MCF 10A (cell line): ENCODE measurements at regions not wholly inside any gene's neighbourhood (a gene's known extent, or its start where the extent isn't known, plus 50 kb on each side); places are given as distances from the start of the nearest gene placed in this dataset.

Source experiments
- BruUV-seq: library from RNA; stranded (reverse); fragments of 400-500 nt; replicated peaks from 2 replicates; lab custom pipeline; 2021; lab: Mats Ljungman, UMichigan
- CTCF ChIA-PET: fragments of 300-600 bp; sonication (Branson Sonifier 250); formaldehyde crosslinking; extraction: SDS; loops from one replicate; lab custom pipeline; 2021; ENCODE audit warnings: antibody characterized with exemption, inconsistent platforms; lab: Yijun Ruan, JAX
- POLR2A ChIA-PET: fragments of 300-600, 350-650 bp; sonication (Branson Sonifier 250); formaldehyde crosslinking; extraction: SDS; loops from one replicate; lab custom pipeline; 2020; ENCODE audit warnings: antibody characterized with exemption, inconsistent platforms; lab: Yijun Ruan, JAX
- DNase-seq: peaks from one replicate; pipeline ENCODE4 v3.0.0-alpha.2; 2018; ENCODE audit not compliant: unreplicated experiment
- H3K27ac Mint-ChIP-seq: one replicate; pipeline ENCODE4 v1.8.0; 2022; ENCODE audit warnings: mild to moderate bottlenecking, low read depth, mixed read lengths; ENCODE audit not compliant: unreplicated experiment
- H3K27me3 Mint-ChIP-seq: one replicate; pipeline ENCODE4 v1.8.0; 2022; ENCODE audit warnings: mixed read lengths; ENCODE audit not compliant: insufficient read depth, unreplicated experiment
- H3K36me3 Mint-ChIP-seq: one replicate; pipeline ENCODE4 v1.8.0; 2022; ENCODE audit warnings: mild to moderate bottlenecking, moderate library complexity, mixed read lengths; ENCODE audit not compliant: insufficient read depth, unreplicated experiment
- H3K4me1 Mint-ChIP-seq: one replicate; pipeline ENCODE4 v1.8.0; 2022; ENCODE audit warnings: mixed read lengths; ENCODE audit not compliant: insufficient read depth, unreplicated experiment
- H3K4me3 Mint-ChIP-seq: one replicate; pipeline ENCODE4 v1.8.0; 2022; ENCODE audit warnings: mild to moderate bottlenecking, moderate library complexity, mixed read lengths; ENCODE audit not compliant: unreplicated experiment
- H3K9me3 Mint-ChIP-seq: one replicate; pipeline ENCODE4 v1.8.0; 2022; ENCODE audit warnings: mixed read lengths; ENCODE audit not compliant: unreplicated experiment
- CTCF ChIP-seq: fragments of 200-600 bp; IDR thresholded peaks from one replicate; pipeline ENCODE4 v1.8.0; 2022; ENCODE audit warnings: antibody characterized with exemption, mild to moderate bottlenecking; ENCODE audit not compliant: unreplicated experiment
- intact Hi-C: fragments of 100-400 bp; cut with micrococcal nuclease; formaldehyde crosslinking; loops from 2 replicates; pipeline ENCODE4 v1.14.1; 2022

GRCh38 chr12:98058213-98058612 is 457.2 kb upstream of the TMPO start:
- Mint-ChIP-seq H3K4me3 (no peak overlapping the region), H3K9me3 (no peaks in the 10 kb centered on the region), H3K4me1 (no peaks in the 10 kb centered on the region), H3K36me3 (no peaks in the 10 kb centered on the region), H3K27ac (no peak overlapping the region), H3K27me3 (no peaks in the 10 kb centered on the region)
- no peak for TF ChIP-seq CTCF
- intact Hi-C loops = no loop called here
- CTCF ChIA-PET = interaction anchor here (0.8 kb wide), 1 partner anchor 46 kb away, joined by 4 read pairs; no protein-coding TSS in a partner anchor
- BruUV-seq = no TSS peak
- DNase-seq = no peak
- POLR2A ChIA-PET = no interaction called here

GRCh38 chr12:98058838-98059237 is 456.6 kb upstream of the TMPO start:
- intact Hi-C loops = no loop called here
- TF ChIP-seq CTCF = no peak
- ChIA-PET CTCF (no interaction called here), POLR2A (no interaction called here)
- no TSS peak for BruUV-seq
- no peak for DNase-seq
- H3K36me3 Mint-ChIP-seq = no peaks in the 10 kb centered on the region
- H3K27me3 Mint-ChIP-seq = no peaks in the 10 kb centered on the region
- H3K27ac Mint-ChIP-seq = no peak overlapping the region
- no peaks in the 10 kb centered on the region for H3K4me1 Mint-ChIP-seq
- H3K9me3 Mint-ChIP-seq = no peaks in the 10 kb centered on the region
- no peak overlapping the region for H3K4me3 Mint-ChIP-seq

GRCh38 chr12:98059659-98060343 is 455.6 kb upstream of the TMPO start:
- no peak overlapping the region for H3K4me3 Mint-ChIP-seq
- H3K4me1 Mint-ChIP-seq = no peaks in the 10 kb centered on the region
- no TSS peak for BruUV-seq
- H3K27me3 Mint-ChIP-seq = no peaks in the 10 kb centered on the region
- TF ChIP-seq CTCF = no peak
- intact Hi-C loops = no loop called here
- no peak overlapping the region for H3K27ac Mint-ChIP-seq
- no peaks in the 10 kb centered on the region for H3K36me3 Mint-ChIP-seq
- no peak for DNase-seq
- CTCF ChIA-PET = interaction anchor here (0.7 to 0.8 kb wide), 2 partner anchors 56 to 95 kb away, joined by 3 read pairs; no protein-coding TSS in a partner anchor
- POLR2A ChIA-PET = no interaction called here
- H3K9me3 Mint-ChIP-seq = no peaks in the 10 kb centered on the region

- H3K36me3 Mint-ChIP-seq = no peaks in the 10 kb centered on the region
- ChIA-PET CTCF (interaction anchor here (0.7 to 0.8 kb wide), 2 partner anchors 57 to 94 kb away, joined by 3 read pairs; no protein-coding TSS in a partner anchor), POLR2A (no interaction called here)
- no peaks in the 10 kb centered on the region for H3K4me1 Mint-ChIP-seq
- intact Hi-C loops = no loop called here
- H3K27ac Mint-ChIP-seq = no peak overlapping the region
- H3K4me3 Mint-ChIP-seq = no peak overlapping the region
- no peak for DNase-seq
- no peaks in the 10 kb centered on the region for H3K27me3 Mint-ChIP-seq
- no TSS peak for BruUV-seq
- TF ChIP-seq CTCF = no peak
- H3K9me3 Mint-ChIP-seq = no peaks in the 10 kb centered on the region
These were observed 455.0 kb upstream of the TMPO start for GRCh38 chr12:98060411-98060810.
